ENCODE measurements at regions not wholly inside any gene's neighbourhood (a gene's known extent, or its start where the extent isn't known, plus 50 kb on each side); places are given as distances from the start of the nearest gene placed in this dataset.
A peak's percentile ranks its signal among the peaks of the same experiment; 100 is the strongest.

- TF ChIP-seq ZBTB7A (IDR thresholded peaks at IDR 0.05; ENCODE audit: borderline replicate concordance, control insufficient read depth, low read depth, low read length) (no peak), MLLT1 (IDR thresholded peaks at IDR 0.05) (no peak)
Observed at GRCh38 chr15:98127586-98127985, 167.1 kb downstream of the ARRDC4 start (continued).

- no peaks in the 10 kb centered on the region; the same call in 1 of the 2 replicates for H4K20me1 ChIP-seq (replicated peaks; ENCODE audit: control insufficient read depth, insufficient read depth, low read length)
- WGBS (ENCODE audit: insufficient coverage, low coverage, missing lambda C conversion rate) = 0% methylated on average over 4 of the region's 4 CpGs
- no peak overlapping the region for H3K4me3 ChIP-seq
- H3K9me1 ChIP-seq (ENCODE audit: control insufficient read depth, insufficient read depth, low read length) = no peaks in the 10 kb centered on the region
- no peak overlapping the region for H2AFZ ChIP-seq (ENCODE audit: low read depth, low read length)
- H3K79me2 ChIP-seq (ENCODE audit: control insufficient read depth, insufficient read depth, low read length) = no peaks in the 10 kb centered on the region
- ChIA-PET CTCF (ENCODE audit: low intra/inter-chr PET ratio) (no interaction called here), POLR2A (no interaction called here)
- no peak overlapping the region for H3K9ac ChIP-seq (ENCODE audit: insufficient read depth in 1 of 2, low read depth in 2 of 2, low read length in 2 of 2)
- H3K27ac ChIP-seq (ENCODE audit: extremely low read depth, low read depth, low read length) = no peak overlapping the region
- TF ChIP-seq ZNF589 (CRISPR knock-in tag; IDR thresholded peaks at IDR 0.05; ENCODE audit: low read depth) (no peak), NR2C2 (CRISPR knock-in tag; IDR thresholded peaks at IDR 0.05) (no peak), NR2C2 (tag; IDR thresholded peaks at IDR 0.05) (peak; percentile 79; the same call in 1 of the 2 replicates), TBP (optimal IDR thresholded peaks at IDR 0.05; ENCODE audit: low read depth, low read length) (no peak), NR2C1 (IDR thresholded peaks at IDR 0.05) (no peak), NR2C1 (tag; IDR thresholded peaks at IDR 0.05) (peak; percentile 79)
- no TSS peak for BruUV-seq (replicated peaks)
- no peaks in the 10 kb centered on the region for H3K4me1 ChIP-seq (replicated peaks in 1 of 2; ENCODE audit: control insufficient read depth in 2 of 2, insufficient read depth in 2 of 2, low read length in 2 of 2)
- no peaks in the 10 kb centered on the region for H3K9me3 ChIP-seq (replicated peaks; ENCODE audit: control insufficient read depth, insufficient read depth, low read depth, low read length)
- FAIRE-seq = no peak
- no peaks in the 10 kb centered on the region for H3K27me3 ChIP-seq (ENCODE audit: control insufficient read depth in 2 of 2, insufficient read depth in 2 of 2, low read length in 2 of 2)
- H3K4me2 ChIP-seq (ENCODE audit: insufficient read depth, low read length) = no peak overlapping the region
- DNase-seq (ENCODE audit: extremely low read depth in 1 of 4, low spot score in 3 of 4) = no peak
- intact Hi-C loops (cut with micrococcal nuclease) = no loop called here
- no peak for ATAC-seq
- in situ Hi-C loops (cut with MboI) = no loop called here
- H3K36me3 ChIP-seq (ENCODE audit: control insufficient read depth, insufficient read depth, low read length) = no peaks in the 10 kb centered on the region
Observed at GRCh38 chr15:98131924-98132323, 171.4 kb downstream of the ARRDC4 start.
